IMR-90 (cell line): ENCODE measurements at regions not wholly inside any gene's neighbourhood (a gene's known extent, or its start where the extent isn't known, plus 50 kb on each side); places are given as distances from the start of the nearest gene placed in this dataset.

Source experiments
- ATAC-seq: fragments of 200-7000 bp; cut with Tn5 transposase; 2 replicates; pipeline ENCODE4 v1.9.1; 2020; ENCODE audit warnings: low read depth, mild to moderate bottlenecking, moderate library complexity
- BruUV-seq: library from RNA; stranded (reverse); fragments of 400-500 nt; replicated peaks from 2 replicates; lab custom pipeline; 2021; lab: Mats Ljungman, UMichigan
- CTCF ChIA-PET: fragments of 300-600 bp; formaldehyde crosslinking; extraction: SDS; loops from one replicate; lab custom pipeline; 2021; ENCODE audit warnings: antibody characterized with exemption; lab: Yijun Ruan, JAX
- POLR2A ChIA-PET: fragments of 300-600 bp; sonication (Branson Sonifier 250); formaldehyde crosslinking; loops from one replicate; lab custom pipeline; 2022; ENCODE audit warnings: antibody characterized with exemption; ENCODE audit not compliant: unreplicated experiment; lab: Charles Lee
- DNase-seq: peaks from one replicate; pipeline ENCODE4 v3.0.0; 2013
- H2AFZ ChIP-seq: replicated peaks from 2 replicates; pipeline ENCODE3; 2013; ENCODE audit warnings: low read length, mild to moderate bottlenecking; ENCODE audit not compliant: poor library complexity
- H2AK5ac ChIP-seq: 2 replicates; pipeline ENCODE4 v1.6.1; 2013; ENCODE audit warnings: low read depth, low read length, inconsistent platforms
- H2AK9ac ChIP-seq: replicated peaks from 2 replicates; pipeline ENCODE3; 2013; ENCODE audit warnings: mild to moderate bottlenecking, low read depth, low read length, moderate library complexity; ENCODE audit not compliant: poor library complexity
- H2BK120ac ChIP-seq: 2 replicates; pipeline ENCODE4 v1.6.1; 2013; ENCODE audit warnings: low read depth, low read length, inconsistent platforms
- H2BK15ac ChIP-seq: 3 replicates; pipeline ENCODE4 v1.6.1; 2013; ENCODE audit warnings: low read depth, low read length, inconsistent platforms
- H2BK20ac ChIP-seq: 2 replicates; pipeline ENCODE4 v1.6.1; 2013; ENCODE audit warnings: low read depth, mild to moderate bottlenecking, inconsistent platforms, low read length, moderate library complexity
- H2BK5ac ChIP-seq: 2 replicates; pipeline ENCODE4 v1.6.1; 2013; ENCODE audit warnings: mild to moderate bottlenecking, low read depth, low read length, inconsistent platforms; ENCODE audit not compliant: poor library complexity, severe bottlenecking
- H3K14ac ChIP-seq: replicated peaks from 2 replicates; pipeline ENCODE4 v1.6.1; 2013; ENCODE audit warnings: low read depth, low read length, inconsistent platforms
- H3K18ac ChIP-seq: 2 replicates; pipeline ENCODE4 v1.6.1; 2013; ENCODE audit warnings: low read depth, low read length, control low read depth
- H3K23ac ChIP-seq: 2 replicates; pipeline ENCODE4 v1.6.1; 2013; ENCODE audit warnings: low read depth, low read length, inconsistent platforms
- H3K27ac ChIP-seq: 2 replicates; pipeline ENCODE4 v1.5.1; 2013; ENCODE audit warnings: mild to moderate bottlenecking, control low read depth, low read length; ENCODE audit not compliant: insufficient read depth
- H3K27me3 ChIP-seq: 2 replicates; pipeline ENCODE4 v1.6.1; 2013; ENCODE audit warnings: low read length; ENCODE audit not compliant: control insufficient read depth, insufficient read depth
- H3K36me3 ChIP-seq: 2 replicates; pipeline ENCODE4 v1.6.1; 2013; ENCODE audit warnings: low read length, mixed read lengths; ENCODE audit not compliant: control insufficient read depth, insufficient read depth
- H3K4ac ChIP-seq: 2 replicates; pipeline ENCODE4 v1.6.1; 2013; ENCODE audit warnings: low read depth, low read length, inconsistent platforms
- H3K4me1 ChIP-seq: 2 replicates; pipeline ENCODE4 v1.6.1; 2013; ENCODE audit warnings: low read length, mixed read lengths; ENCODE audit not compliant: control insufficient read depth, insufficient read depth
- H3K4me2 ChIP-seq: 2 replicates; pipeline ENCODE4 v1.6.1; 2013; ENCODE audit warnings: low read depth, mild to moderate bottlenecking, control low read depth, low read length, moderate library complexity
- H3K4me3 ChIP-seq: 2 replicates; pipeline ENCODE4 v1.5.1; 2013; ENCODE audit warnings: low read depth, mild to moderate bottlenecking, control low read depth, low read length, moderate library complexity; ENCODE audit not compliant: insufficient read depth
- H3K56ac ChIP-seq: 2 replicates; pipeline ENCODE4 v1.6.1; 2013; ENCODE audit warnings: low read length, inconsistent platforms; ENCODE audit not compliant: insufficient read depth; ENCODE audit errors: extremely low read depth
- H3K79me1 ChIP-seq, 2 experiments: 2 replicates each; pipeline ENCODE4 v1.6.1; 2013; ENCODE audit warnings: low read length in 2 of 2, inconsistent platforms in 1 of 2, low read depth in 1 of 2
- H3K9ac ChIP-seq: 2 replicates; pipeline ENCODE4 v1.6.1; 2013; ENCODE audit warnings: low read depth, low read length, control low read depth
- H3K9me1 ChIP-seq: 2 replicates; pipeline ENCODE4 v1.6.1; 2013; ENCODE audit warnings: low read length, inconsistent platforms; ENCODE audit not compliant: insufficient read depth
- H3K9me3 ChIP-seq: 2 replicates; pipeline ENCODE4 v1.6.1; 2013; ENCODE audit warnings: low read length; ENCODE audit not compliant: control insufficient read depth, insufficient read depth
- H4K20me1 ChIP-seq: 2 replicates; pipeline ENCODE4 v1.6.1; 2013; ENCODE audit warnings: low read length, inconsistent platforms; ENCODE audit not compliant: insufficient read depth
- H4K5ac ChIP-seq: 2 replicates; pipeline ENCODE4 v1.6.1; 2013; ENCODE audit warnings: mild to moderate bottlenecking, low read depth, low read length, control low read depth
- H4K8ac ChIP-seq, 2 experiments: 2 replicates each; pipeline ENCODE4 v1.6.1; 2013; ENCODE audit warnings: low read depth in 2 of 2, low read length in 2 of 2, control low read depth in 1 of 2, inconsistent platforms in 1 of 2
- H4K91ac ChIP-seq: 2 replicates; pipeline ENCODE4 v1.6.1; 2013; ENCODE audit warnings: low read depth, low read length, inconsistent platforms; ENCODE audit not compliant: insufficient read depth
- CHD1 ChIP-seq: IDR thresholded peaks from 2 replicates; pipeline ENCODE4 v1.6.1; 2012; ENCODE audit warnings: low read depth, low read length, improper control_type of control experiment
- ELK1 ChIP-seq: fragments of 150-350 bp; IDR thresholded peaks from 2 replicates; pipeline ENCODE4 v1.6.1; 2016; ENCODE audit warnings: low read depth, mild to moderate bottlenecking, low read length, moderate library complexity, borderline replicate concordance
- NFE2L2 ChIP-seq: fragments of 150-350 bp; IDR thresholded peaks from 2 replicates; pipeline ENCODE4 v1.6.1; 2016; ENCODE audit warnings: low read depth, mild to moderate bottlenecking, low read length
- RFX5 ChIP-seq: IDR thresholded peaks from 2 replicates; pipeline ENCODE4 v1.8.0; 2012; ENCODE audit warnings: low read depth, mild to moderate bottlenecking, low read length, moderate library complexity
- WGBS, 2 experiments: methylation state at CpG; one replicate each; pipeline versions ENCODE4 v1.1.5 to v1.1.7; 2013; ENCODE audit warnings: missing lambda C conversion rate in 2 of 2; ENCODE audit not compliant: insufficient read length in 1 of 2; ENCODE audit errors: extremely low coverage in 2 of 2; 5-methylcytosine and 5-hydroxymethylcytosine counted together
- dilution Hi-C: fragments of 300-500 bp; cut with HindIII; formaldehyde crosslinking; loops from one replicate; pipeline ENCODE4 v1.14.3; 2018; ENCODE audit warnings: low sequenced_read_pairs; ENCODE audit not compliant: unreplicated experiment
- in situ Hi-C: fragments of 300-500 bp; cut with MboI; formaldehyde crosslinking; loops from 3 replicates; pipeline ENCODE4 v1.14.3; 2019; ENCODE audit warnings: low sequenced_read_pairs, inconsistent platforms, mixed read lengths
- intact Hi-C: fragments of 100-400 bp; cut with micrococcal nuclease; formaldehyde crosslinking; loops from 2 replicates; pipeline ENCODE4 v1.10.0; 2022

- no peak overlapping the region for H3K4ac ChIP-seq
- H3K4me3 ChIP-seq, result no peak overlapping the region
- H3K27ac ChIP-seq, result no peak overlapping the region
- no peak overlapping the region for H4K91ac ChIP-seq
- H3K18ac ChIP-seq, result no peak overlapping the region
- H4K5ac ChIP-seq, result no peak overlapping the region
- no peaks in the 10 kb centered on the region for H3K27me3 ChIP-seq
- H3K4me1 ChIP-seq, result peaks cover 9% of the 10 kb centered on the region
- H2AFZ ChIP-seq, result no peak overlapping the region
- no peaks in the 10 kb centered on the region for H3K36me3 ChIP-seq
- H2BK20ac ChIP-seq, result no peak overlapping the region
- WGBS, 2 experiments, result no CpG with 5 or more reads among the region's 2 CpGs
- ATAC-seq, result no peak
- no peak overlapping the region for H3K56ac ChIP-seq
- dilution Hi-C loops, result no loop called here
- intact Hi-C loops, result no loop called here
- peaks cover 13% of the 10 kb centered on the region; the same call in 1 of the 2 replicates for H3K9me1 ChIP-seq
- no peak overlapping the region for H2AK9ac ChIP-seq
- no peak for TF ChIP-seq CHD1
- TF ChIP-seq ELK1, result no peak
- TF ChIP-seq NFE2L2, result no peak
- no peak for TF ChIP-seq RFX5
- ChIA-PET POLR2A (no interaction called here), CTCF (interaction anchor here (0.6 kb wide), 1 partner anchor 913 kb away, joined by 3 read pairs; no protein-coding TSS in a partner anchor)
- H3K23ac ChIP-seq, result no peak overlapping the region
- H4K20me1 ChIP-seq, result no peaks in the 10 kb centered on the region
- H3K4me2 ChIP-seq, result no peak overlapping the region
- no peaks in the 10 kb centered on the region for H3K9me3 ChIP-seq
- no peak overlapping the region for H3K9ac ChIP-seq
- no TSS peak for BruUV-seq
- H3K14ac ChIP-seq, result no peak overlapping the region
- H3K79me1 ChIP-seq, result no peaks in the 10 kb centered on the region
- no peak overlapping the region for H2BK15ac ChIP-seq
- H2BK120ac ChIP-seq, result no peak overlapping the region
- in situ Hi-C loops, result no loop called here
- no peak overlapping the region for H4K8ac ChIP-seq
- no peak for DNase-seq
- H2AK5ac ChIP-seq, result no peak overlapping the region
- H2BK5ac ChIP-seq, result no peak overlapping the region
These were observed 407.5 kb downstream of the SETD4 start for GRCh38 chr21:35652872-35653271.
